GM19467 (cell line): ENCODE measurements at regions not wholly inside any gene's neighbourhood (a gene's known extent, or its start where the extent isn't known, plus 50 kb on each side); places are given as distances from the start of the nearest gene placed in this dataset.
"Not testable (repeated sequence)": the region's sequence is repeated elsewhere in the genome, so short reads cannot be mapped to it uniquely, and the experiment has no call there.

Source experiments
- ATAC-seq: cut with Tn5 transposase; IDR thresholded peaks from one replicate; pipeline ENCODE4 v1.9.1; 2021; ENCODE audit warnings: mild to moderate bottlenecking, moderate library complexity; ENCODE audit not compliant: unreplicated experiment

DNA sequence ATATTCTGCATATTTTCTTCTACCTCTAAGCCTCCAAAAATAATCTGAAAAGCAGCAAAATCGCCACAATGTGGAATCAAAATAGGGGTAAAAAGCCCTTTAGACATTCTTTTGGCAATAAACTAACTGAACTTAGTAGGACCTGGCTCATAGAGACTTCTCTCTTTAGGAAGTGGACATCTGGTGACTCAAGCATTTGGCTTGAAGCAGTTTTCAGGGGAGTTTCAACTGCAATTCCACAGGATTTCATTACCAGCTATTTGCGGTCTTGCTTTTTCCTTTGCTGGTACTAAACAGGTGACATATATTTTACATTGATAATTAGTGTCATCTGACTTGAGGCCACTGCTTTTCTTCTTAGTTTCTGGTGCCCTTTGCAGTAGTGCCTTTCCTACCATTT, 173.2 kb upstream of the FBN2 start:
- ATAC-seq, result no peak

DNA sequence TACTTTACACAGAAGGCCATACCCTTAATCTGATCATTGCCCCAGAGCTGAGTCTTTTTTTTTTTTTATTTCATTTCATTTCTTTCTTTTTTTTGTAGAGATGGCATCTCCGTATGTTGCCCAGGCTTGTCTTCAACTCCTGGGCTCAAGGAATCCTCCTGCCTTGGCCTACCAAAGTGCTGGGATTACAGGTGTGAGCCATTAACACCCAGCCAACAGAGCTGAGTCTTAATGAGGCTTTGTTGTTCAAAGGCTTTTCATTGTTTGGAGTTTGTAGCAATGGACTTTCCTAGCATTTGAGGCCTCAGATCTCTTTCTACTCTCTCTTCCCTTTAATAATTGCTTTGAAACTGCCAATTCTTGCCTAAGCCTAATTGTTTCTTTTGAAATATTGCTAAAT, 176.5 kb upstream of the FBN2 start:
- ATAC-seq, result no peak

DNA sequence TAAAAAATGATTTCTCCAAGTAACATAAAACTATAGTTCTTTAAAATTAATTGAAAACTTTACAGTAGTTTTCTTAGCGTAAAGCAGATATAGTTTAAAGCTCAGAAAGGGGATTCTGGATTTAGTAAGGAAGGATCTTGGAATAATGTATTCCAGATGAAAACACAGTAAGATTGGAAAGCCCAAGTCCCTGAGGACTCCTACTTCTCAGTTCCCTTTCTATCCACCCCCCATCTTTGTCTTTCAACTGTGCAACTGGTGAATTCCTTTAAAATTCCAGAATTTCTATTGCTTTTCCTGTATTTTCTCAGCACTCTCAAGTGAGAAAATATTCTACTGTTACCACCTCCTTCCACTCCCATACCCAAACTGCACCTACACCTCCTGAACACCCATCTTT, 184.5 kb upstream of the FBN2 start:
- no peak for ATAC-seq

DNA sequence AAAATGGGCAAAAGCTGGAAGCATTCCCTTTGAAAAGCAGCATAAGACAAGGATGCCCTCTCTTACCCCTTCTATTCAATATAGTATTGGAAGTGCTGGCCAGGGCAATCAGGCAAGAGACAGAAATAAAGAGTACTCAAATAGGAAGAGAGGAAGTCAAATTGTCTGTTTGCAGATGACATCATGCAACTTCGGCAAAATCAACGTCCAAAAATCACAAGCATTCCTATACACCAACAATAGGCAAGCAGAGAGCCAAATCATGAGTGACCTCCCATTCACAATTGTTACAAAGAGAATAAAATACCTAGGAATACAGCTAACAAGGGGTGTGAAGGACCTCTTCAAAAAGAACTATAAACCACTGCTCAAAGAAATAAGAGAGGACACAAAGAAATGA, 192.0 kb upstream of the FBN2 start:
- ATAC-seq, result not testable (repeated sequence)

DNA sequence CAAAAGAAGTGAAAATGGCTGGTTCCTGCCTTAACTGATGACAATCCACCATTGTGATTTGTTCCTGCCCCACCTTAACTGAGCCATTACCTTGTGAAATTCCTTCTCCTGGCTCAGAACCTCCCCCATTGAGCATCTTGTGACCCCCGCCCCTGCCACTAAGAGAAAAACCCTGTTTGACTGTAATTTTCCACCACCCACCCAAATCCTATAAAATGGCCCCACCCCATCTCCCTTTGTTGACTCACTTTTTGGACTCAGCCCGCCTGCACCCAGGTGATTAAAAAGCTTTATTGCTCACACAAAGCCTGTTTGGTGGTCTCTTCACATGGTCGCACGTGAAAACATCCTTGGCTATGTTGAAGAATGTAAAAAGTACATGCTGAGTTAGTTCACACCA, 197.6 kb upstream of the FBN2 start:
- ATAC-seq, result not testable (repeated sequence)

DNA sequence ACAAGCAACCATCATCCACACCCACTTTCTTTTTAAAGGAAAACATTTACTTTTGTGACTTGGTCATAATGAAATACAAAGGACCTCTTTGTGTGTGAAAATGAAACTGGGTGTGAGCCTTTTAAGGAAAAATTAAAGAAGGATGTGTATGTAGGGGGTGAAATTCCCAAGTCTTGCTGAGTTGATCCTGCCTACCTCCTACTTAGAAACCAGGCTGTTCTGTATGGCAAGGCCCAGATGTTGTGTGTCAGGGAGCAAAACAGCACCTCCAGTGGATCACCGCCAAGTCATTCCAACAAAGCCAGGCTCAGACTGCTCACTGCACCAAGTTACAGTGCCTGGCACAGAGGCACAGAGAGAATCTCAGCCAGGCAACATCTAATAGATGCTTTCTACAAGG, 198.5 kb upstream of the FBN2 start:
- no peak for ATAC-seq

DNA sequence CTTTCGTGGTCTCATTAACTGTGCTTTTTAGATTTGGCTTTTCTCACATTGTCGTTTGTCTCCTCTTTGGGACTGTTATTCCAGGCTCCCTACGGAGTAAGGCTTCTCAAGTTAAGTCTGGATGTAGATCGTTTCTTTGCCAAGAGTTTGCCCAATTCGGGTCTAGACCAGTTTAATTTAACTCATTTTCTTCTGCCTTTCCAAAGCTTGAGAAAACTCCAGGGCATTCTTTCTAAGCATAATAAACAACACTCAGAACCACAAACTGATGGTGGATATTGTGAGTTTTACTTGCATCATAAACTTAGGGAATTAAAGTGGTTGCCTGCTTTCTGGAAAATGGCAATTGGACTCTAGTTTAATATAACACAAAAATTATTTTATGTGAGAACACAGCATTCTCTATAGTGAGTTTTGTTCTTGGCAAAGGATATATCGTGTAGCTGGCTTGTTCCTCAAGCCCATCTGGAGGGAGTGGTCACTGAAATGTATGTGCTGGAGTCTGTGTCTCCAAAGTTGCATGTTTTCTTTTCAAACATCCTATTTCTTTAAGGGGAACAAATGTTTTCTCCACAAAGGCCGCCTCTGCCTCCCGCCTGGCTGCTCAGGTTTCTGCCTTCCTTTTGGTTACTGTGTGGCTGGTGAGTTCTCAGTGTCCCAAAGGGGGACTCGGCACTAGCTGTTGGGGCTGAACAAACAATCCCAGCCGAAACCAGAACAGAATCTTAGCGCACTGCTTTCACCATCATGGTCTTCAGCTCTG, 211.3 kb upstream of the FBN2 start:
- no peak for ATAC-seq

DNA sequence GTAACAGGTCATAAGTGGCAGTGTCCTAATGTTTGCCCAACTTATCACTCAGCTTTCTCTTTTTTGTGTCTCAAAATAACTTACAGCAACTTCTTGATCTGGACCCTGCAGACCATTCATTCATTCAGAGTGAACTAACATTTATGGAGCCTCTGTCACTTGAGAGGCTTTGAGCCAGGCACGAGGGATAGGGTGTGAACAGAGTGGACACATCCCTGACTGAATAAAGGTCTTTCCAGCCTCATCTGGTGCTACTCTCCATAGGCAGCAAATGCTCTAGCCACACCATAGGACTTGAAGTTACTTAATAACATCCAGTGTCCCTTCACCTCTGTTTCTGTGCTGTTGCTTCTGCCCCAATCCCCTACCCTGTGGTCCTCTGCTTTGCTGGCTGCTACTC, 212.1 kb upstream of the FBN2 start:
- ATAC-seq, result no peak

DNA sequence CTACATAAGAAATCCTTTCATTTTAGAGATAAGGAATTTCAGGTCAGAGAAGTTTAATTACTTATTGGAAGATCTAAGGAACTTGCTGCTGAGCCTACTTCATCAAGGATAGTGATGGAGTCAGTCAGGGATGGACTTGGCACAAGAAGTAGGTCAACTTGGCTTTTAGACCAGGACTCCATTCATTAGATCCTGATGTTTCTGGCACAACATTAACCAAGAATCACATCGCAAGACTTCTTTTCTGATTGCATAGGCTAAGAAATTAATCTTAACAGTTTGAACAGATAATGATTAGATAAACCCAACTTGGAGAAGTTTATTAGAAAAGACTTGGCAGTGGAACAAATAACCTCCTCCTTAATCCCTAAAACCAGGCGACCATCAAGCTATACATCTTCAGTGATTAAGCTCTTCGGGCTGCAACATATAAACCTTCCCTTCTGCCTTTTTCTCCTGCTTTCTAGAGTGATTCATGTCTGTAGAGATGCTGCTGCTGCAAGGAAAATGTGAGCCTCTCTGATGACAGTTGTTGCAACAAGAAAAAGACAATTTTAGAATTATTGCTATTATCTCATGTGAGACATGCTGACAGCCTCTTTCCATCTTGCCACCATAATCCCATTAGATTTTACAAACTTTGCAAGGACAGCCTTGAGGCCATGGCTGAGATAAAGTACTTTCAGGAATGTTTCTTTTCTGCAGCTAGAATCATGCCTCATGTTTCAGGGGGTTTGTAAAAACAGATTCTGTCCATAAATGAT, 207.9 kb upstream of the SLC27A6 start:
- ATAC-seq, result no peak

DNA sequence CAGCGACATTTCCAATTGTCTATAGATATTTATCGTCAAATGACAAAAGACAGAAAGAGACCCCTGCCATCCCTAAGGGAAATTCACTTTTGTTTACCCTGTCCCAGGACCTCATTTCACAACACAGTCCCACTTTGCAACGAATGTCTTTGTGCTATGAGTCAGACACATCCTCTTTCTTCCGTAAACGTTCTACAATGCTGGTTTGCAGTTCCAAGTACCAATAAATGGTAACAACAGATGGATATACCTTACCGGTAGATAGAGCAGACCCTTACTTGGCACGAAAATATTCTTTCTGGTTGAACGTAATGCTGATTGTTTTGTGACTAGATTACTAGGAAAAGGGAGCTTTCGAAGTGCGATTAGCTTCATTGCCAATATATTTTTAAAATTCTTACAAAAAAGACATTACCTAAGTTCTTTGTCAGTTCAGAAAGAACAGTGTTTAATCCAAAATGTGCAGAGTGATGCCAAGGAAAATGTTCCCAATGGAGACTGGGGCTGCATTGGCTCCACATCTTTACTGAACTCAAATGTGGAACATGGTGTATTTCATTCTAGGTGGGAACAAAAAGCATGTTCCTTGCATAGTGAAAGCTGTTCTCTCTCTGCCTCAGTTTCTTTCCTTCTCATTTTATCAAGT, 202.5 kb upstream of the SLC27A6 start:
- ATAC-seq, result no peak

DNA sequence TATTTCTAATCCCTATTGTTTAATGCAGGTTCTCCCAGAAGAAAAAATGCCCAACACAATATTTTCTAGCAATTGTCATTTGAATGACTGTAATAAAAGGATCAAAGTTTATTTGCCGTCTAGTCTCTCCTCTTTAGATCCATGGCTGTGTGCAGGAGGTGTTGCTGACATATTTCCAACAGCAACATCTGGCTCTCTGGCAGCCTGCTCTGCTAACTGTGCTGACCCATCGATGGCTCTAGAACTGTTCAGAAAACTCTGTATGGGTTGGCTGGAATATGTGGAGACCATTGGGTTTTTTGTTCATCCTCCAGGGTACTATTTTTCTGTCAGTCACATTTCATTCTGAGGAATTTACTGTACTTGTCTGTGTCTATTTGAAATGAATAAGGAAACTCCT, 202.0 kb upstream of the SLC27A6 start:
- no peak for ATAC-seq

DNA sequence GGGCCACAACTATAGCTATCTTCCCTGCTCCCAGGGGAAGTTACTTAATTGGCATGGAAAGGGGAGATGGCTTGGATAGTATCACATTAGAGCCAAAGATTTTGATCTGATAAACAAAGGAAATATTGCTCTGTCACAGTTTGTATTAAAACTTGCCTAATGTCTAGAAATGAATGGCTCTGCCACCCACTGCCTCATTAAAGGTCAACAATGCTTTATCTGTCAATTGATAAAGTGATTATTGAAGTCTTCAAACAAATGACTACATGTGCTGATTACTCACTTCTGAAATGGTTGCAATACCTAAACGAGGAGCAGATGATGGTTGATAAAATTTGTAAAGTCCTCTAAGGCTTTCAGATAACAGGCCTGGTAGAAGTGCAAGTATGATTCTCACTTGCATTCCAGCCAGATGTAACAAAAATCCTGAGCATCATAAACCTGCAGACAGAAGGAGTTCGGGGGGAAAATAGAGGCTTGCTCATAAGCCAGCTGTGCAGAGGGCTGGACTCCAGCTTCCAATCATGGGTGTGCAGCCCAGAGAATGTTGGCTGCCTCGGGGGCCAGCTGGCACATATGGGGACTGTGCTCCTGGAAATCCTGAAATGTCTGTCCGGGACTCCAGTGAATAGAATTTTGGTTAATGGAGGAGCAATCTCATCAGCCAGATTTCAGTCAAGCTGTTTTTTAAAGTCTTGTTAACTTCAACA, 200.5 kb upstream of the SLC27A6 start:
- no peak for ATAC-seq

DNA sequence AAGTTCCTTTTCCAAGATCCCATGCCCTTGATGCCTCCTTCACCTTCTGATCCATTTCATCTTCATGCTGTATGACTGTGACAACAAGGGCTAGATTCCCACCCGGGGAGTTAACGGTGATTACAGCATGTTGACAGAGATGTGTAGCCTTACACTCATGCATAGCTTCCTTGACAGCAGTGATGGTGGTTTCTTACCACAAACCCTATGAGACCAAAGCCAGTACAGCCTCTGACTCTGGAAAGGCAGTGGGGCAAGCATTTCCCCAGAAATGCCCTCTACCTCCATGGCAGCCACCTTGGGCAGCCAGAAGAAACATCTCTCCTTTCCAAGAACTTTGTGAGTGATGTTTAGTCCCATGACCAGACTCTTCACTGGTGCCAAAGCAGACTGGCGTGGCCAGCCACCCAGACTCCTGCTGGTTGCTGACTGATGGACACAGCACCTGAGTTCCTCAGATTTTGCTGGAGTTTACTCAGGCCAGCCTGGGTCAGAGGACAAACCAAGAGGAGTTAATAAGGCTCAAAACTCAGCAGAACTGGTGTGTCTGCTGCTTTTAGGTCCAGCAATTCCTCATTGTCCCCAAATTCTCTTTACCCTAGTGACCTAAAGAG, 199.7 kb upstream of the SLC27A6 start:
- no peak for ATAC-seq

DNA sequence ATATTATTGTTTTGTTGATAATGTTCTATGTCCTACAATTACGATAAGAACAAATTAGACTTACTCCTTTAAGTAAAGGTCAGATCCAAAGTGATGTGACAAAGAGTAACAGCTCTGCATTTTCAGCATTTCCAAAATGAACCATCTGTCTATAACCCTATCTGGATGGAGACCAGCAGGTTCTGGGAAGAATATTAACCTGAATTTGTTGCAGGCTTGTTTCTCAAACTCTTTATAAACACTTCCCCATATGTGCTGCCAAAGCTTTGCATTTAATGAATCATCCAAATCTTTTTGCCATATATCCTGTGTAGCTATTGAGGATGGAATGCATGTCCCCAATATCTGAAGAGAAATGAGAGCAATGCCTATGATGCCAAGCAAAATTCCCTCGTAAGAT, 198.9 kb upstream of the SLC27A6 start:
- ATAC-seq, result no peak

DNA sequence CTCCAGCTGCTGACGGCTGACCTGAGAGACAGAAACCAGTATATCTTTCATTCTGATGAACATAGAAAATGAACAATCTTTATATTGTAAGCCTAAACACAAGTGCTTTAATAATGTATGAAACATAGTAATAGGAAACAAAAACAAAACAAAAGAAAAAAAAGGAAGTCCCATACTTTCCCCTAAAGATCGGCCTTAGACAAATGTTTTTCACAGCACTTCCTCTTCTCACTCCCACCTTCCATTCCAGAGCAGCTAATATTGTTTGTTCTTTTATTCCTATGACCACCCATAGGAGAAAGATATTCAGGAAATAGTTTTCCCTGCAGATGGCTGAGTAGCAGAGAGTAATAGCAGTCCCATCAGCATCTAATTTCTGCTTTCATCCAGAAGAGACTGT, 194.4 kb upstream of the SLC27A6 start:
- ATAC-seq, result no peak

DNA sequence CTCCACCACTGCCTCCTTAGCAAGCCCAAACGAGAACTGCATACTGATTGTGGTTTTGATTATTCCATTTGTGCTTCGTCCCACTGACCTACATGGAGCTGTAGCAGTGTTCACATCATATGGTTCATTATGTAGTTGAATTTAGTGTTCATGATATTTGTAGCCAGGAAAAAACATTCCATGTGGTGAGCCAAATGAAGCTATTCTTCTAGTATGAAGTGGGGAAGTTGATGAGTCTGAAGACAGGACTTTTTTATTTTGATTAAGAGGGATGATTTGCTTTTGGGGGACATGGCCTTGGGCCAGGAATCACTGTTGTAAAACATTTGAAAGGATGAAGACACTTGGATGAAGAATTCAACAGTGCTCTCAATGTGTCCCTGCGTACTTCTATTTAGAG, 192.9 kb upstream of the SLC27A6 start:
- no peak for ATAC-seq

DNA sequence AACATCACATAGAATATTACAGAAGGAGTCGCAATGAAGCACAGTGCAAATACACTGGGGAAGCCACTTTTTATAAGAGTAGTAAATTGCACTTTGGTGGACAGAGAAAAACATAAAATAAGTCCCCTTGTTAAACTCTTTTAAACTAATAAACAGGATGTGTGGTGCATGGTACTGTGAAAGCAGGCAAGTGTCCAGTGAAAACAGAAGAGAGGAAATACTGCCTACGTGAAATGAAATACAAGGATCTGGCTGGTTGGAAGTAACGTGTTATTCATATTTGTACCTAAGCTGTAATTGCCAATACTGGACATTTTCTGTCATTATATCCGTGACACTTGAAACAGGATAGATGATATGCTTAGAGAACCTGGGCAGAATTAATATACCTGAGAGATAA, 191.9 kb upstream of the SLC27A6 start:
- no peak for ATAC-seq

DNA sequence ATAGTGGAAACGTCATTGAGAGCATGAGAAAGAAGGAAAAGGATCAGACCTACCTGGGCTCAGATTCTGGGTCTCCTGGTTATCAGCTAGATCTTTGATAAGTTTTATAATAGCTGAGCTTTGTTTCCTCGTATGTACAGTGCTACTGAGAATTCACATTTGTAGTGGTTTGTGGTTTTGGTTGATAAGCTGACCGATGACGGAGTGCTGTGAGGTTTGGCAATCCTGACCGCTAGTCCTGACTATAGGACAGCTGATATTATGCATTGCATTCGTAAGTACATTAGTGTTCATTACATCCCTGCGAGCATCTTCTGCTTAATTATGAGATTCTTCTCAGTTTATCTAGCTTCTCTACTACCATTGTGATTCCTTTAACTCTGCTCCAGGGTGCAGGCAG, 190.7 kb upstream of the SLC27A6 start:
- no peak for ATAC-seq

DNA sequence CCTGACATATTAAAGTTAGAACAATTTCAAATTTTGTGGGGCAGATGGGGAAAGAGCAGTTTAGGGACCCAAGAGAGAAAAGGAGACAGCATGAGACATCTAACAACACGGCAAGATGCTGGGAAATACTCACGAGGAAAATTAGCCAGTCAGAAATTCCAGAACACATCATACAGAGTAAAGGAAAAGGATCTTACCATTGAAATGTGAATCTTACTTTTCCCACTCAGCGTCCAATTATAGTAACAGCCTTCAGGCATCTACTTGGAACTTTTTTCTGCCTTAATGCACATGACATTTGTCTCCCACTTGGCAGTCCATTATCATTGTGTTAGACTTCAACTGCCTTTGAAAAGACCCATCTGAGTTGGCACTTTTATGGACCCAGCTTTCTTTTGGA, 189.7 kb upstream of the SLC27A6 start:
- no peak for ATAC-seq

DNA sequence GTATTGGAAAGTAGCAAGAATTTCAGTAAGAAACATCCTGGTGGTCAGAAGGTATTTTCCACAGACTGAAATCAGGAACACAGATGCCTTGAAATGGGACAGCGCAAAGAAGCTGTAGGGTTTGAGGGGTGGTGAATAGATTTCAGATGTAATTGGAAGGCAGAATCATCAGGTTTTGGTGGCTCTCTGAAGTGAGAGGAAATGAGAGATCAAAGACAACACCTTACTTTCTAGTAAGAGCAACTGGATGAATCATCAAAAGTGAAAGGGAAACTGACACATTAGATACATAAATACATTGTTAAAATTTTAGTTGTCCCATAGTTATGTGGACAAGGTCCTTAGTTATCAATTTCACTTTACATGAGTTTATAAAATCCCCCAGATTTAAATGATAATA, 188.2 kb upstream of the SLC27A6 start:
- ATAC-seq, result peak; percentile 87

DNA sequence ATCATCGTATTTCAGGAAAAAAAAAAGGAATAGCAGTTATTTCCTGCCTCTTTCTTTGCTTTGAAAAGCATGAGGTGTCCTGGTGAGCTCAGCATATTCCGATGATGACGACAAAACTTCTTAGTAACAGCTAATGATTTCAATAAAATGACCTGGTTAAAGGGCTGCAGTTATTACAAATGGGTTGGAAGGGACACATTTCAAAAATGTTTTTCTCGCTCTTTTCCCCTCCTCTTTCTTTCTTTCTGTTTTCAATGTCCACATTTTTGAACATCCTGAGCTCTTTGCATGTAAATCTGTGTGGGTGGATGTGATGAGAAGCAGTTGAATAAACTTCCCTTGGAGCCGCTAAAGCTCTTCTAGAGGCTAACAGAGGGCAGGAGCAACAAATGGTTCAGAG, 186.8 kb upstream of the SLC27A6 start:
- no peak for ATAC-seq
